Left ventricle myocardium superior (tissue), 1 donor: ENCODE measurements at regions not wholly inside any gene's neighbourhood (a gene's known extent, or its start where the extent isn't known, plus 50 kb on each side); places are given as distances from the start of the nearest gene placed in this dataset.
"Not testable (repeated sequence)": the region's sequence is repeated elsewhere in the genome, so short reads cannot be mapped to it uniquely, and the experiment has no call there.

Source experiments
- ATAC-seq: fragments of 200-7000 bp; cut with Tn5 transposase; one replicate; pipeline ENCODE4 v1.9.1; 2020; ENCODE audit warnings: mild to moderate bottlenecking, moderate library complexity
- DNase-seq: peaks from one replicate; pipeline ENCODE4 v3.0.0-alpha.2; 2020
- intact Hi-C: fragments of 100-400 bp; cut with micrococcal nuclease; formaldehyde crosslinking; loops from one replicate; pipeline ENCODE4 v1.11.0; 2022
- donor health status: DM: no; HTN: yes; CAD: no; lungs with severe emphysema.

GRCh38 chr2:7438855-7439254, 521.6 kb downstream of the RNF144A start:
- ATAC-seq: no peak
- no peak for DNase-seq
- intact Hi-C loops: no loop called here

DNA sequence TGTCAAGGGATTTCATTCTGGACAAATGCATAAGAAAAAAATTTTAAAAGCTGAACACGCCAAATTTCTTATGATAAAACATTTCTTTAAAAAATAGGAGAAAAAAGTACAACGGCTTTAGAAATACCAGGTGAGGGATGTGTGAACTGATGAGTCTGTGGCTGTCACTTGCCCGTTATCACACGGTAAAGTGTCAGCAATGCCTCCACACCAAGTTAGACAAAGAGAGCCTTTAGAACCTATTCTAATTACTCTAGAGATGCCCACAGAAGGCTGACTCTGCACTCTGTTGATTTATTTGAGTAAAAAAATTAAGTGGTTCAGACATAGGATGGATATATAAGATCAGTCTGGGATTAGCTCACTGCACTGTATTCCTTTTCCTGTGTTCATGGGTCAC, 523.8 kb downstream of the RNF144A start:
- DNase-seq (no peak), ATAC-seq (no peak)
- intact Hi-C loops: no loop called here

- intact Hi-C loops, DNase-seq, ATAC-seq: not testable (repeated sequence)
Observed at GRCh38 chr2:7441841-7442240, 524.6 kb downstream of the RNF144A start.

DNA sequence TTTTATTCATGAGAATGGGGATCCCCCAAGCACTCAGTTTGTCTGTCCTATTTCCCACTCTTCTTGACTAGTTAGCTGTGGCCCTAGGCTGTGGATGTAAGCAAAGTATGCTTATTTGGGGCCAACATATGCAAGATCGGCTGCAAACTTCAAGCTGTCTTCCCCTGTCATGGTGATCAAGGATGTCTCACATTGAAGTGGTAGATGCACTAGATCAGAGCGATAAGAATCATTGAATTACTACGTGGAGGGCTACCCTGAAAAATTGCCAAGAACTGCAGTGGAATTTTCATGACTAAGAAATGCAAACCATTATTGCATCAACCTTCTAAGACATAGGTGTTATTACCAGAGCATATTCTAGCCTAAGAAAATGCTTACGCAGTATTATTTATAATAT, 527.4 kb downstream of the RNF144A start:
- intact Hi-C loops: no loop called here
- DNase-seq (no peak), ATAC-seq (no peak)

- intact Hi-C loops: no loop called here
- DNase-seq: no peak
- no peak for ATAC-seq
Observed at GRCh38 chr2:7448578-7449264, 531.5 kb downstream of the RNF144A start.

DNA sequence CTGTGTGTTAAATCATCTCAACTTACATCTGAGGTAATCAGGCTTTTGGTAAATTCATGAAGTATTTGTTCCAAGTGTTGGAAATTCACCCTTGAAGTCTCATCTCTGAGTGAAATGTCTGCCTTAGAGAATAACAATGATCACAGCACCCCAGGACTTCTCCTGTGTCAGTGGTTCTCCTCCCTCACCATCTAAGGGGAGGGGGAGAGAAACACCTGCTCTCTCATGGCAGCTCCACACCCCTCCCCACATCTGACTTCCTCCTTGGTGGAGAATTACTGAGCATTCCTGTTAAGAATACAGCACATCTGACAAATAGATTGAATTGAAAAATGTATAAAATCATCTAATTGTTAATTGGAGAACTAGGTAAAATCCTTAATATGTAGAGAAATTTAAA, 532.1 kb downstream of the RNF144A start:
- intact Hi-C loops: no loop called here
- no peak for DNase-seq
- ATAC-seq: no peak

GRCh38 chr2:7450188-7450832, 533.1 kb downstream of the RNF144A start:
- ATAC-seq (no peak), DNase-seq (no peak)
- intact Hi-C loops: no loop called here

DNA sequence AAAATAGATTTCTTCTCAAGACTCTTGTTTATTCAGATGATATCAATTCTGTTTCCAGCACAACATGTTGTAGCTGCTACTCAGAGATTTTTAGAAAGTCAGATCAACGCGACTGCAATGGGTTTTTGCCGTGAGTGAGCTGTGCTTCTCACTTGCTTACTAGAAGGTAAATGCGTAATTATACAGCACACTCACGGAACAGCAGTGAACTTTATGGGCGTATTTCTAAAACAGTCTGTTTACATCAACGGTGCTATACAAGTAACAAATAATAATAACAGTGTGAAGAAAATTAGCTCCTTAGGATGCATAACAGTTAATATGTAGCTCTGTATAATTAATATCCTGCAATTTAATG, 533.6 kb downstream of the RNF144A start:
- intact Hi-C loops: no loop called here
- DNase-seq (no peak), ATAC-seq (no peak)

- intact Hi-C loops: no loop called here
- ATAC-seq: no peak
- DNase-seq: no peak
Observed at GRCh38 chr2:7452110-7452876, 535.1 kb downstream of the RNF144A start.

GRCh38 chr2:7454592-7454991, 537.4 kb downstream of the RNF144A start:
- intact Hi-C loops: no loop called here
- ATAC-seq (no peak), DNase-seq (no peak)

DNA sequence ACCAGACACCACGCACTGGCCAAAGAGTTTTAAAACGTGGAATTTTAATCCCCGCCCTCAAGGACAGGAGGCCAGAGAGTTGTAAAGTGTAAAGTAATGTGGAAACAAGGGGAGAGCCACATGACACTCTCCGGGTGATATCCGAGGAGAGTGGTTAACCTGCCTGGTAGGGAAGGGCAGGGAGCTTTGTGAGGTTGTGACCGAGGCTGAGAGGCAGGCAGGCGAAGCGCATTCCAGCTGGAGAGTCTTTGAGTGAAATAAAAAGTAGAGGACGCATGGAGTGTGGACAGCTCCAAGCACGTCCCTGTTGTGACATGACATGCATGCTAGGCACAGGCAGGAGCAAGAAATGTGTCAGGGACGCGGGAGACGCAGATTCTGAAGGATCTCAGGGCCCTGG, 539.5 kb downstream of the RNF144A start:
- no peak for DNase-seq
- intact Hi-C loops: no loop called here
- ATAC-seq: peak; percentile 45

- intact Hi-C loops: no loop called here
- no peak for DNase-seq
- no peak for ATAC-seq
Observed at GRCh38 chr2:7458066-7458465, 540.9 kb downstream of the RNF144A start.

DNA sequence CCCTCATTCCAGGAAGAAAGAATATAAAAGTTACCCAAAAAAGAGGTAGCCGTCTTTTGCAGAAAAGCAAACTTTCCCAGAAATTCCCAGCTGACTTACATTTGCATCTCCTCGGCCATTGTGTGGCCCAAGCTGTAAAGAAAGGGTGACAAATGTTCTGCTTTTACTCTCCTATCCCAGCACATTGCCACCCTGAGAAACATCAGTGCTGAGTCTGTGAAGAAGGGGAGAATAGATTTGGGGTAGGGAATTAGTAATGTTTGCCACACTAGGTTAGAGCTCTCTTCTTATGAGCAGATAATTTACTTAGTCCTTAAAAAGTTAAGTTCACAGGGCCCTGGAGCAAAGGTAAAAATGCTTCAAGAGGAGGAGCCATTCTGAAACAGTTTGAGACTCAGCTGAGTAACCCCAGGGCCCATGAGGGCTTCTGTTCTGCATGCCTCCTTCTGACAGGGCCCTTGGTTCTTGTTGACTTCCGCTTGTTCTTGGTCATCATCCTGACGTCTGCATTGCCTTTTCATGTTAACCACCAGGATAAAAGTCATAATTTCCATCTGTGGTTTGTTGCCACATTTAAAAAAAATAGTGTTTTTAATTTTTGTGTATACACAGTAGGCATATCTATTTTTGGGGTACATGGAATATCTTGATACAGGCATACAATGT, 550.7 kb downstream of the RNF144A start:
- intact Hi-C loops: no loop called here
- ATAC-seq: no peak
- DNase-seq: no peak

GRCh38 chr2:7468448-7468828, 551.2 kb downstream of the RNF144A start:
- ATAC-seq (no peak), DNase-seq (no peak)
- intact Hi-C loops: no loop called here

- ATAC-seq: no peak
- intact Hi-C loops: no loop called here
- no peak for DNase-seq
Observed at GRCh38 chr2:7468955-7469354, 551.7 kb downstream of the RNF144A start.

DNA sequence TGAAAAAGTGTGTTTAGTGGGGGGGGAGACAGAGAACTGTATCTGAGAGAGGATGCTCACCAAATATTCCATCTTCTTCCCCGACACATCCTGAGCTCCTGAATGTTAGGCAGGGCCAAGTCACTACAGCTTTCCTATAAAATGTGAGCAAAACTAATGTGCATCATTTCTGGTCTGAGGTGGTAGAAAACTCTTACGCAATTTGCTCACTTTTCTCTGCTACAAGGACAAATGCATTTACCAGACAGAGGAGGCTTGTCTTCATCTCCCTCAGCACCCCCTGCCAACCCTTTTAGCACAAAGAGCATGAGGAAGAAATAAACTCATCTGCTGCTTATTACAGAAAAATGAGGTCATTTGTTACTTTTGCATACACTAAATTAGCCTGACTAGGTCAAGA, 554.0 kb downstream of the RNF144A start:
- DNase-seq (no peak), ATAC-seq (no peak)
- intact Hi-C loops: no loop called here

DNA sequence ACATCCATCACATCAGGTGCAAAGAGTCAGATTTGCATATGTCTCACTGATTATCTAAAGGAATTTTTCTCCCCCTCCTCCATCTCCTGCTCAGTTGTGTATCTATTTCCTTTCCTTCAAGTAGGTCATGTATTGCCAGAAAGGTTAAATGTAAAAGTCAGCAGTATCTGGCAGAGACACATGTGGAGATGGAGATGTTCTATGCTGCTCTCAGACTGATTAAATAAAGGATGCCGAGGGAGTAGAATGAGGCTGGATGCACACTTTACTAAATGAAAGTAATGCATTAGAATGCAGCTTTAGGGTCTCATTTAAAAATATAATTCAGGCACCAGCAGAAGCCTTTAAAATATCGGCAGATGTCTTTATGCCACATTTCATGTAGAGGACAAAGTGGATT, 555.3 kb downstream of the RNF144A start:
- no peak for ATAC-seq
- DNase-seq: no peak
- intact Hi-C loops: no loop called here

GRCh38 chr2:7473135-7473771, 556.0 kb downstream of the RNF144A start:
- no peak for ATAC-seq
- DNase-seq: no peak
- intact Hi-C loops: no loop called here

GRCh38 chr2:7476371-7476770, 559.2 kb downstream of the RNF144A start:
- ATAC-seq (no peak), DNase-seq (no peak)
- intact Hi-C loops: no loop called here

- intact Hi-C loops: no loop called here
- DNase-seq: no peak
- no peak for ATAC-seq
Observed at GRCh38 chr2:7479603-7480002, 562.4 kb downstream of the RNF144A start.
